H1 (cell line): ENCODE measurements at regions not wholly inside any gene's neighbourhood (a gene's known extent, or its start where the extent isn't known, plus 50 kb on each side); places are given as distances from the start of the nearest gene placed in this dataset.

Experiments
- BACH1 ChIP-seq: IDR thresholded peaks from 2 replicates; pipeline ENCODE4 v1.6.1; 2012; ENCODE audit warnings: low read length, improper control_type of control experiment
- CTBP2 ChIP-seq: IDR thresholded peaks from 2 replicates; pipeline ENCODE4 v1.7.0; 2011; ENCODE audit warnings: borderline replicate concordance, mild to moderate bottlenecking, moderate library complexity, mixed read lengths, low read length; ENCODE audit not compliant: insufficient read depth, insufficient read length
- EGR1 ChIP-seq: IDR thresholded peaks from 2 replicates; pipeline ENCODE4 v1.6.1; 2011; ENCODE audit warnings: low read depth, low read length, borderline replicate concordance
- HDAC6 ChIP-seq: IDR thresholded peaks from one replicate; pipeline ENCODE4 v1.7.1; 2012; ENCODE audit warnings: low read depth, mild to moderate bottlenecking, inconsistent platforms, low read length, moderate library complexity
- KDM1A ChIP-seq: fragments of 200-600, 300-600 bp; sonication (generic); IDR thresholded peaks from 2 replicates; pipeline ENCODE4 v1.7.1; 2016; ENCODE audit warnings: mild to moderate bottlenecking, low read length, borderline replicate concordance
- KDM5A ChIP-seq: fragments of 200-600 bp; IDR thresholded peaks from 2 replicates; pipeline ENCODE4 v1.7.1; 2012; ENCODE audit warnings: mild to moderate bottlenecking, low read length, inconsistent platforms, mixed read lengths
- POLR2A ChIP-seq, 2 experiments: IDR thresholded peaks; 1 replicate in 1 of 2; 2 replicates in 1 of 2; pipeline ENCODE4 v1.6.1; 2011; ENCODE audit warnings: low read depth in 2 of 2, low read length in 2 of 2, mild to moderate bottlenecking in 2 of 2; ENCODE audit errors: control extremely low read depth in 1 of 2
- SIN3A ChIP-seq, 2 experiments: IDR thresholded peaks in 1 of 2; conservative IDR thresholded peaks in 1 of 2; 2 replicates each; pipeline ENCODE4 v1.6.1; 2011 to 2012; ENCODE audit warnings: low read length in 2 of 2, improper control_type of control experiment in 1 of 2, low read depth in 1 of 2, mild to moderate bottlenecking in 1 of 2
- SUZ12 ChIP-seq: fragments of 200-600 bp; sonication (generic); IDR thresholded peaks from 2 replicates; pipeline ENCODE4 v1.6.1; 2012; ENCODE audit warnings: mild to moderate bottlenecking, inconsistent platforms, low read length, moderate library complexity, mixed read lengths
- TAF7 ChIP-seq: optimal IDR thresholded peaks from 2 replicates; pipeline ENCODE3; 2011; ENCODE audit warnings: low read depth, mild to moderate bottlenecking, inconsistent platforms, low read length, moderate library complexity, borderline replicate concordance
- TBP ChIP-seq: IDR thresholded peaks from 2 replicates; pipeline ENCODE4 v1.6.1; 2011; ENCODE audit warnings: low read depth, low read length, improper control_type of control experiment
- TCF12 ChIP-seq: IDR thresholded peaks from 2 replicates; pipeline ENCODE4 v1.6.1; 2011; ENCODE audit warnings: low read depth, mild to moderate bottlenecking, low read length
- TF ChIP-seq, protein P1 (sequence below), 3 experiments: IDR thresholded peaks; 1 replicate in 2 of 3; 2 replicates in 1 of 3; pipeline versions ENCODE4 v1.5.1 to v1.6.1; 2011; ENCODE audit warnings: low read length in 3 of 3, mild to moderate bottlenecking in 3 of 3, inconsistent platforms in 2 of 3, low read depth in 1 of 3, moderate library complexity in 1 of 3; ENCODE audit not compliant: insufficient read depth in 1 of 3; ENCODE audit errors: control extremely low read depth in 1 of 3

DNA sequence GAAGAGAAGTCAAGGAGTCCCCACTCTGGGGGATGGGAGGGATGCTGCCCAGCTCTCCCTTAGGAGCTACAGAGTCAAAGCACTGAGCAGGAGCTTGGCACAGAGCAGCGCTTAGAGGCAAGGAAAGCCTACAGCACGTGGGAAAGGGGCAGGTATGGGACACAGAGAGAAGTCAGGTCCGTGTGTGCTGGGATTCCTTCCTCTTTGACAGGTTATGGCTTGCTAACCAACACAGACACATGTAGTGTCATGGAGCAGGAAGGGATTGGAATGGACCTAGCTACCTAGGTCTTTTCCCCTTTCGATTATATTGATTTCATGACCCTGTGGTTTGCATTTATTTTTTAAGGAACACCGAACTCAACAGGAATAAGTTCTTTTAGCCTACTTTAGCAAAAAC lies 208.5 kb upstream of the TUT7 start (continued):
- no peak for TF ChIP-seq TBP
- no peak for TF ChIP-seq KDM5A
- TF ChIP-seq EGR1: no peak
- TF ChIP-seq SUZ12: no peak
- TF ChIP-seq BACH1: no peak
- TF ChIP-seq TAF7: no peak
- TF ChIP-seq TCF12: no peak
- no peak for TF ChIP-seq CTBP2
- no peak for TF ChIP-seq POLR2A (IDR thresholded peaks at IDR 0.05; ENCODE audit: control extremely low read depth in 1 of 2, low read depth in 2 of 2, low read length in 2 of 2)
- TF ChIP-seq KDM1A: no peak
- TF ChIP-seq, protein P1, sequence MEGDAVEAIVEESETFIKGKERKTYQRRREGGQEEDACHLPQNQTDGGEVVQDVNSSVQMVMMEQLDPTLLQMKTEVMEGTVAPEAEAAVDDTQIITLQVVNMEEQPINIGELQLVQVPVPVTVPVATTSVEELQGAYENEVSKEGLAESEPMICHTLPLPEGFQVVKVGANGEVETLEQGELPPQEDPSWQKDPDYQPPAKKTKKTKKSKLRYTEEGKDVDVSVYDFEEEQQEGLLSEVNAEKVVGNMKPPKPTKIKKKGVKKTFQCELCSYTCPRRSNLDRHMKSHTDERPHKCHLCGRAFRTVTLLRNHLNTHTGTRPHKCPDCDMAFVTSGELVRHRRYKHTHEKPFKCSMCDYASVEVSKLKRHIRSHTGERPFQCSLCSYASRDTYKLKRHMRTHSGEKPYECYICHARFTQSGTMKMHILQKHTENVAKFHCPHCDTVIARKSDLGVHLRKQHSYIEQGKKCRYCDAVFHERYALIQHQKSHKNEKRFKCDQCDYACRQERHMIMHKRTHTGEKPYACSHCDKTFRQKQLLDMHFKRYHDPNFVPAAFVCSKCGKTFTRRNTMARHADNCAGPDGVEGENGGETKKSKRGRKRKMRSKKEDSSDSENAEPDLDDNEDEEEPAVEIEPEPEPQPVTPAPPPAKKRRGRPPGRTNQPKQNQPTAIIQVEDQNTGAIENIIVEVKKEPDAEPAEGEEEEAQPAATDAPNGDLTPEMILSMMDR (IDR thresholded peaks at IDR 0.05; ENCODE audit: control extremely low read depth in 1 of 3, insufficient read depth in 1 of 3, low read depth in 1 of 3, low read length in 3 of 3): no peak
- no peak for TF ChIP-seq HDAC6
- no peak for TF ChIP-seq SIN3A (conservative IDR thresholded peaks at IDR 0.05 in 1 of 2, IDR thresholded peaks at IDR 0.05 in 1 of 2; ENCODE audit: low read depth in 1 of 2, low read length in 2 of 2)
